Panc1 (cell line): ENCODE measurements at regions not wholly inside any gene's neighbourhood (a gene's known extent, or its start where the extent isn't known, plus 50 kb on each side); places are given as distances from the start of the nearest gene placed in this dataset.

ENCODE experiments used
- ATAC-seq: fragments of 200-7000 bp; cut with Tn5 transposase; 2 replicates; pipeline ENCODE4 v1.9.1; 2020; ENCODE audit warnings: mild to moderate bottlenecking, moderate library complexity
- BruUV-seq: library from RNA; stranded (reverse); fragments of 400-500 nt; replicated peaks from 2 replicates; lab custom pipeline; 2021; lab: Mats Ljungman, UMichigan
- CTCF ChIA-PET: fragments of 300-600 bp; sonication (Branson Sonifier 250); formaldehyde crosslinking; loops from one replicate; lab custom pipeline; 2022; ENCODE audit warnings: antibody characterized with exemption; lab: Charles Lee
- POLR2A ChIA-PET: fragments of 300-600 bp; sonication (Branson Sonifier 250); formaldehyde crosslinking; loops from one replicate; lab custom pipeline; 2022; ENCODE audit warnings: antibody characterized with exemption; lab: Charles Lee
- DNase-seq: peaks from one replicate; pipeline ENCODE4 v3.0.0-alpha.2; 2010; ENCODE audit warnings: low read depth, low spot score
- H3K27ac ChIP-seq: 2 replicates; pipeline ENCODE4 v1.5.1; 2011; ENCODE audit warnings: mild to moderate bottlenecking, low read length, inconsistent platforms
- H3K27me3 ChIP-seq: fragments of 200-500 bp; sonication (Bioruptor generic); 2 replicates; pipeline ENCODE4 v1.6.0; 2014; ENCODE audit warnings: low read length, inconsistent platforms; ENCODE audit not compliant: control insufficient read depth, insufficient read depth
- H3K36me3 ChIP-seq: fragments of 200-500 bp; sonication (Bioruptor generic); 2 replicates; pipeline ENCODE4 v1.5.1; 2014; ENCODE audit warnings: inconsistent platforms, mild to moderate bottlenecking, low read length, moderate library complexity; ENCODE audit not compliant: control insufficient read depth, insufficient read depth
- H3K4me1 ChIP-seq: 2 replicates; pipeline ENCODE4 v1.5.1; 2011; ENCODE audit warnings: inconsistent platforms, mild to moderate bottlenecking, low read length, moderate library complexity; ENCODE audit not compliant: control insufficient read depth, insufficient read depth
- H3K4me3 ChIP-seq, 2 experiments: 2 replicates each; pipeline ENCODE4 v1.5.1; 2011 to 2012; ENCODE audit warnings: low read depth in 2 of 2, low read length in 2 of 2, mild to moderate bottlenecking in 2 of 2, inconsistent platforms in 1 of 2, moderate library complexity in 1 of 2
- H3K9me3 ChIP-seq: fragments of 200-500 bp; sonication (Bioruptor generic); 2 replicates; pipeline ENCODE4 v1.5.1; 2014; ENCODE audit warnings: low read depth, mild to moderate bottlenecking, inconsistent platforms, low read length, moderate library complexity; ENCODE audit not compliant: control insufficient read depth, insufficient read depth
- CTCF ChIP-seq: fragments of 450-650 bp; IDR thresholded peaks from 2 replicates; pipeline ENCODE4 v1.5.1; 2017; ENCODE audit warnings: mild to moderate bottlenecking
- POLR2AphosphoS5 ChIP-seq: IDR thresholded peaks from 2 replicates; pipeline ENCODE4 v1.6.1; 2012; ENCODE audit warnings: mild to moderate bottlenecking, low read depth, low read length, moderate library complexity
- REST ChIP-seq, 2 experiments: IDR thresholded peaks; 2 replicates each; pipeline ENCODE4 v1.6.1; 2011 to 2012; ENCODE audit warnings: low read depth in 2 of 2, control low read depth in 1 of 2, low read length in 1 of 2, mild to moderate bottlenecking in 1 of 2, moderate library complexity in 1 of 2; ENCODE audit not compliant: insufficient read depth in 1 of 2
- SIN3A ChIP-seq: IDR thresholded peaks from 2 replicates; pipeline ENCODE4 v1.6.1; 2012; ENCODE audit warnings: low read depth, mild to moderate bottlenecking, low read length, moderate library complexity, borderline replicate concordance; ENCODE audit not compliant: insufficient read depth
- TCF7L2 ChIP-seq: IDR thresholded peaks from 2 replicates; pipeline ENCODE4 v1.6.1; 2011; ENCODE audit warnings: mild to moderate bottlenecking, low read depth, low read length, inconsistent platforms
- in situ Hi-C: cut with HindIII; loops from 2 replicates; pipeline ENCODE4 v1.10.0; 2016; ENCODE audit warnings: low sequenced_read_pairs, low pct_unique_long_range_greater_than_20kb
- intact Hi-C: fragments of 100-400 bp; cut with micrococcal nuclease; formaldehyde crosslinking; loops from one replicate; pipeline ENCODE4 v1.10.0; 2022; ENCODE audit not compliant: unreplicated experiment

- BruUV-seq: no TSS peak
- DNase-seq (no peak), ATAC-seq (no peak)
- intact Hi-C loops (no loop called here), in situ Hi-C loops (no loop called here)
- H3K9me3 ChIP-seq: no peaks in the 10 kb centered on the region
- no peak overlapping the region for H3K4me3 ChIP-seq
- no peaks in the 10 kb centered on the region for H3K4me1 ChIP-seq
- POLR2A ChIA-PET: no interaction called here
- H3K36me3 ChIP-seq: no peaks in the 10 kb centered on the region
- no peak for TF ChIP-seq POLR2AphosphoS5
- no peak for TF ChIP-seq CTCF
- TF ChIP-seq SIN3A: no peak
- CTCF ChIA-PET: no interaction called here
- H3K27ac ChIP-seq: no peak overlapping the region
- H3K27me3 ChIP-seq: no peaks in the 10 kb centered on the region
Observed at GRCh38 chr2:172658945-172659344, 76.7 kb upstream of the RAPGEF4 start.

- POLR2A ChIA-PET: no interaction called here
- ATAC-seq: no peak
- no peak overlapping the region for H3K27ac ChIP-seq
- no peak for TF ChIP-seq CTCF
- no peak for TF ChIP-seq POLR2AphosphoS5
- no peak for TF ChIP-seq SIN3A
- no peak for TF ChIP-seq REST (IDR thresholded peaks at IDR 0.05; ENCODE audit: insufficient read depth in 1 of 2, low read depth in 2 of 2, low read length in 1 of 2)
- no peak for TF ChIP-seq TCF7L2
- H3K4me1 ChIP-seq: no peaks in the 10 kb centered on the region
- H3K9me3 ChIP-seq: no peaks in the 10 kb centered on the region
- H3K27me3 ChIP-seq: no peaks in the 10 kb centered on the region
- H3K4me3 ChIP-seq: no peak overlapping the region
- intact Hi-C loops (no loop called here), in situ Hi-C loops (no loop called here)
- no peak for DNase-seq
- BruUV-seq: no TSS peak
- CTCF ChIA-PET: interaction anchor here (0.9 kb wide), 1 partner anchor 68 kb away, joined by 3 read pairs; no protein-coding TSS in a partner anchor
- no peaks in the 10 kb centered on the region for H3K36me3 ChIP-seq
Observed at GRCh38 chr2:172662099-172662498, 73.5 kb upstream of the RAPGEF4 start.
